Bronchial epithelial cell (primary cell): ENCODE measurements at regions not wholly inside any gene's neighbourhood (a gene's known extent, or its start where the extent isn't known, plus 50 kb on each side); places are given as distances from the start of the nearest gene placed in this dataset.
A peak's percentile ranks its signal among the peaks of the same experiment; 100 is the strongest.

Experiments used
- DNase-seq: peaks from one replicate; pipeline ENCODE4 v3.0.0-alpha.2; 2010; ENCODE audit warnings: low read depth
- FAIRE-seq: peaks from 2 replicates; lab custom pipeline; 2011; peaks lifted over from hg19 to GRCh38; lab: Jason Lieb, UNC
- H3K27me3 ChIP-seq: 2 replicates; pipeline ENCODE4 v1.5.1; 2011; ENCODE audit warnings: low read length; ENCODE audit not compliant: control insufficient read depth, insufficient read depth
- H3K36me3 ChIP-seq: 2 replicates; pipeline ENCODE4 v1.5.1; 2011; ENCODE audit warnings: low read length; ENCODE audit not compliant: control insufficient read depth, insufficient read depth
- H3K4me3 ChIP-seq: 2 replicates; pipeline ENCODE4 v1.5.1; 2011; ENCODE audit warnings: mild to moderate bottlenecking, low read depth, low read length, control low read depth
- TF ChIP-seq, protein P1 (sequence below): IDR thresholded peaks from 2 replicates; pipeline ENCODE4 v1.5.1; 2011; ENCODE audit warnings: mild to moderate bottlenecking, moderate library complexity, low read length, control low read depth, inconsistent platforms; ENCODE audit not compliant: insufficient read depth, severe bottlenecking

- DNase-seq (no peak), FAIRE-seq (peak; percentile 40)
- no peaks in the 10 kb centered on the region for H3K36me3 ChIP-seq
- no peaks in the 10 kb centered on the region for H3K27me3 ChIP-seq
- no peak overlapping the region for H3K4me3 ChIP-seq
- TF ChIP-seq, protein P1, sequence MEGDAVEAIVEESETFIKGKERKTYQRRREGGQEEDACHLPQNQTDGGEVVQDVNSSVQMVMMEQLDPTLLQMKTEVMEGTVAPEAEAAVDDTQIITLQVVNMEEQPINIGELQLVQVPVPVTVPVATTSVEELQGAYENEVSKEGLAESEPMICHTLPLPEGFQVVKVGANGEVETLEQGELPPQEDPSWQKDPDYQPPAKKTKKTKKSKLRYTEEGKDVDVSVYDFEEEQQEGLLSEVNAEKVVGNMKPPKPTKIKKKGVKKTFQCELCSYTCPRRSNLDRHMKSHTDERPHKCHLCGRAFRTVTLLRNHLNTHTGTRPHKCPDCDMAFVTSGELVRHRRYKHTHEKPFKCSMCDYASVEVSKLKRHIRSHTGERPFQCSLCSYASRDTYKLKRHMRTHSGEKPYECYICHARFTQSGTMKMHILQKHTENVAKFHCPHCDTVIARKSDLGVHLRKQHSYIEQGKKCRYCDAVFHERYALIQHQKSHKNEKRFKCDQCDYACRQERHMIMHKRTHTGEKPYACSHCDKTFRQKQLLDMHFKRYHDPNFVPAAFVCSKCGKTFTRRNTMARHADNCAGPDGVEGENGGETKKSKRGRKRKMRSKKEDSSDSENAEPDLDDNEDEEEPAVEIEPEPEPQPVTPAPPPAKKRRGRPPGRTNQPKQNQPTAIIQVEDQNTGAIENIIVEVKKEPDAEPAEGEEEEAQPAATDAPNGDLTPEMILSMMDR: no peak
Measured at GRCh38 chr7:25662841-25663800, 434.8 kb upstream of the NPVF start.

- Histone ChIP-seq H3K27me3 (no peaks in the 10 kb centered on the region), H3K4me3 (no peak overlapping the region), H3K36me3 (no peaks in the 10 kb centered on the region)
- no peak for FAIRE-seq
- TF ChIP-seq, protein P1: no peak
- DNase-seq: no peak
Measured at GRCh38 chr7:25663877-25664276, 435.6 kb upstream of the NPVF start.

- FAIRE-seq (no peak), DNase-seq (no peak)
- Histone ChIP-seq H3K27me3 (no peaks in the 10 kb centered on the region), H3K4me3 (no peak overlapping the region), H3K36me3 (no peaks in the 10 kb centered on the region)
- TF ChIP-seq, protein P1: no peak
Measured at GRCh38 chr7:25664593-25664992, 436.3 kb upstream of the NPVF start.

DNA sequence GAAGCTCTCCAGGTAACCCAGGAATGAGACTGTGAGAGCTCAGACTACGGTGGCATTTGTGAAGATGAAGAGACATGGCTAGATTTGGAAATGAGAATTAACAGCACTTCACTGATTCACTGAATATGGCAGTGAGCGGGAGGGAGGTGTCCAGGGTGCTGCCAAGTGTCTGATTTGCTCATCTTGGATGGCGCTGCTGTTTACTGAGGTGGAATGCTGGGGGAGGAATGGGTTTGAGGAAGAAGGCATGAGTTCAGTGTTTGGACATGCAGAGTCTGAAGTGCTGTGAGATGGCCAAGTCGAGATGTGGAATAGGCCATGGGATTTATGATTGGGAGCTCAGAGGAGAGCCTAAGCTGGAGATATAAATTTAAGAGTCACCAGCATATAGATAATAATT, 437.1 kb upstream of the NPVF start:
- TF ChIP-seq, protein P1: no peak
- peak; percentile 36 for FAIRE-seq
- Histone ChIP-seq H3K4me3 (no peak overlapping the region), H3K27me3 (no peaks in the 10 kb centered on the region), H3K36me3 (no peaks in the 10 kb centered on the region)
- no peak for DNase-seq

DNA sequence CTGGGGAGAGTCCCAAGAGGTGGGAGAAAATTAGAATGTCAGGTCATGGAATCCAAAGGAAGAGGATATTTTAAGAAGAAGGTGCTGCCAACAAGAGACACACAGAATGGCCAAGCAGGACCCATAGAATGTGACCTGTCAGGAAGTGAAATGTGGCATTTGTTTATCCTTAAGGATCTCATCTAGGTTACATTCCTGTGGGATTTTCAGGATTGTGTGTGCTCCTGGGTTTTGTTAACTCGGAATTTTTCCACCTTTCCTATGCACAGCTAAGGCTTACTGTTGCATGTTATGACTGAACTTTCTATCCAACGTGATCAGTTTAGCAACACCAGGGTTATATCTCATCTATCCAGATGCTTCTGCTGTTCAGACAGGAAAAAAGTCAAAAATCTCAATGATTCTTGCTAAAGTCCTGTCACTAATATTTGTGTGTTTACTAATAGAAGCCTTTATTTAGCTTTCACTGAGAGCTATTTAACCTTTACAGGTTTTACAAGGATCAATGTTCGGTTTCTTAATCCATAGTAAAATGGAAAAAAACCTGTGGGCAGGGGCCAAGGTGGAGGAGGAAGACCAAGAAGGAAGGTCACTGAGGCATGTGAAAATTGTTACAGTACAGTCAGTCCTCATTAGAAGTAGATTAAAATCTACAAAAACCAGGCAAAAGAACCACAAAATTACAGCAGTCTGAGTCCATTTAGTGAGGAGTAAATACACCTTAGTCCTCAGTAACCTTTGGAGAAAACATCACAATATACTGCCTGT, 437.8 kb upstream of the NPVF start:
- FAIRE-seq: no peak

More for the DNA sequence above, 437.8 kb upstream of the NPVF start:
- no peak for DNase-seq
- Histone ChIP-seq H3K4me3 (no peak overlapping the region), H3K27me3 (no peaks in the 10 kb centered on the region), H3K36me3 (no peaks in the 10 kb centered on the region)
- TF ChIP-seq, protein P1: no peak
